ENCODE measurements at regions not wholly inside any gene's neighbourhood (a gene's known extent, or its start where the extent isn't known, plus 50 kb on each side); places are given as distances from the start of the nearest gene placed in this dataset.

- no peak for DNase-seq (ENCODE audit: low read depth in 2 of 2)
Observed at GRCh38 chr11:106329273-106330018, 252.0 kb downstream of the AASDHPPT start.

GRCh38 chr11:106331176-106331575 is 253.7 kb downstream of the AASDHPPT start:
- no peak for DNase-seq (ENCODE audit: low read depth in 2 of 2)

- DNase-seq (ENCODE audit: low read depth in 2 of 2) = no peak
Observed at GRCh38 chr11:106333678-106334077, 256.2 kb downstream of the AASDHPPT start.

GRCh38 chr11:106344394-106344793 is 266.9 kb downstream of the AASDHPPT start:
- DNase-seq (ENCODE audit: low read depth in 2 of 2) = no peak

- DNase-seq (ENCODE audit: low read depth in 2 of 2) = no peak
Observed at GRCh38 chr11:106344966-106345365, 267.5 kb downstream of the AASDHPPT start.

GRCh38 chr11:106353031-106353430 is 275.6 kb downstream of the AASDHPPT start:
- DNase-seq (ENCODE audit: low read depth in 2 of 2) = no peak

GRCh38 chr11:106369224-106369623 is 291.8 kb downstream of the AASDHPPT start:
- DNase-seq (ENCODE audit: low read depth in 2 of 2) = no peak

GRCh38 chr11:106378513-106379179 is 301.2 kb downstream of the AASDHPPT start:
- DNase-seq (ENCODE audit: low read depth in 2 of 2) = no peak

- no peak for DNase-seq (ENCODE audit: low read depth in 2 of 2)
Observed at GRCh38 chr11:106379265-106379664, 301.8 kb downstream of the AASDHPPT start.

- no peak for DNase-seq (ENCODE audit: low read depth in 2 of 2)
Observed at GRCh38 chr11:106379712-106380111, 302.2 kb downstream of the AASDHPPT start.

- DNase-seq (ENCODE audit: low read depth in 2 of 2) = no peak
Observed at GRCh38 chr11:106381895-106382294, 304.4 kb downstream of the AASDHPPT start.

- no peak for DNase-seq (ENCODE audit: low read depth in 2 of 2)
Observed at GRCh38 chr11:106384429-106384828, 307.0 kb downstream of the AASDHPPT start.

GRCh38 chr11:106386519-106386918 is 309.1 kb downstream of the AASDHPPT start:
- DNase-seq (ENCODE audit: low read depth in 2 of 2) = no peak

- DNase-seq (ENCODE audit: low read depth in 2 of 2) = peak in 1 of 2 donors; percentile 12
Observed at GRCh38 chr11:106389101-106389500, 311.6 kb downstream of the AASDHPPT start.

- no peak for DNase-seq (ENCODE audit: low read depth in 2 of 2)
Observed at GRCh38 chr11:106390078-106390477, 312.6 kb downstream of the AASDHPPT start.

GRCh38 chr11:106391771-106392420 is 314.4 kb downstream of the AASDHPPT start:
- peak in 1 of 2 donors; percentile 37 for DNase-seq (ENCODE audit: low read depth in 2 of 2)

GRCh38 chr11:106395716-106396349 is 318.4 kb downstream of the AASDHPPT start:
- DNase-seq (ENCODE audit: low read depth in 2 of 2) = no peak

GRCh38 chr11:106397787-106398501 is 320.5 kb downstream of the AASDHPPT start:
- no peak for DNase-seq (ENCODE audit: low read depth in 2 of 2)

- no peak for DNase-seq (ENCODE audit: low read depth in 2 of 2)
Observed at GRCh38 chr11:106398502-106399075, 321.1 kb downstream of the AASDHPPT start.

- peak in 1 of 2 donors; percentile 52 for DNase-seq (ENCODE audit: low read depth in 2 of 2)
Observed at GRCh38 chr11:106399076-106399511, 321.6 kb downstream of the AASDHPPT start.

GRCh38 chr11:106399624-106400023 is 322.2 kb downstream of the AASDHPPT start:
- no peak for DNase-seq (ENCODE audit: low read depth in 2 of 2)
